IMR-90 (cell line): ENCODE measurements at regions not wholly inside any gene's neighbourhood (a gene's known extent, or its start where the extent isn't known, plus 50 kb on each side); places are given as distances from the start of the nearest gene placed in this dataset.

Source experiments
- BHLHE40 ChIP-seq: fragments of 150-350 bp; IDR thresholded peaks from 2 replicates; pipeline ENCODE4 v1.6.1; 2016; ENCODE audit warnings: mild to moderate bottlenecking, low read depth, low read length
- CEBPB ChIP-seq: IDR thresholded peaks from 2 replicates; pipeline ENCODE4 v1.6.1; 2012; ENCODE audit warnings: low read depth, low read length, improper control_type of control experiment
- CTCF ChIP-seq: conservative IDR thresholded peaks from 2 replicates; pipeline ENCODE4 v1.5.1; 2012; ENCODE audit warnings: mild to moderate bottlenecking, low read depth, low read length, improper control_type of control experiment
- MAZ ChIP-seq: IDR thresholded peaks from 2 replicates; pipeline ENCODE4 v1.6.1; 2012; ENCODE audit warnings: low read depth, mild to moderate bottlenecking, low read length, improper control_type of control experiment, moderate library complexity, borderline replicate concordance
- MXI1 ChIP-seq: IDR thresholded peaks from 2 replicates; pipeline ENCODE4 v1.6.1; 2012; ENCODE audit warnings: low read depth, mild to moderate bottlenecking, low read length, moderate library complexity, borderline replicate concordance
- NFE2L2 ChIP-seq: fragments of 150-350 bp; IDR thresholded peaks from 2 replicates; pipeline ENCODE4 v1.6.1; 2016; ENCODE audit warnings: low read depth, mild to moderate bottlenecking, low read length
- POLR2A ChIP-seq: IDR thresholded peaks from 2 replicates; pipeline ENCODE4 v1.6.1; 2012; ENCODE audit warnings: mild to moderate bottlenecking, low read depth, low read length
- RAD21 ChIP-seq: IDR thresholded peaks from 2 replicates; pipeline ENCODE4 v1.6.1; 2012; ENCODE audit warnings: low read length, improper control_type of control experiment
- RCOR1 ChIP-seq: IDR thresholded peaks from 2 replicates; pipeline ENCODE4 v1.6.1; 2012; ENCODE audit warnings: mild to moderate bottlenecking, low read length, improper control_type of control experiment; ENCODE audit not compliant: insufficient replicate concordance
- RFX5 ChIP-seq: IDR thresholded peaks from 2 replicates; pipeline ENCODE4 v1.8.0; 2012; ENCODE audit warnings: low read depth, mild to moderate bottlenecking, low read length, moderate library complexity
- SMC3 ChIP-seq: fragments of 150-350 bp; IDR thresholded peaks from 2 replicates; pipeline ENCODE4 v1.6.1; 2016; ENCODE audit warnings: low read depth, mild to moderate bottlenecking, antibody characterized with exemption, low read length, moderate library complexity
- TF ChIP-seq, protein P1 (sequence below): fragments of 150-350 bp; IDR thresholded peaks from 2 replicates; pipeline ENCODE4 v1.6.1; 2017; ENCODE audit warnings: mild to moderate bottlenecking, antibody characterized with exemption, low read length, low read depth

DNA sequence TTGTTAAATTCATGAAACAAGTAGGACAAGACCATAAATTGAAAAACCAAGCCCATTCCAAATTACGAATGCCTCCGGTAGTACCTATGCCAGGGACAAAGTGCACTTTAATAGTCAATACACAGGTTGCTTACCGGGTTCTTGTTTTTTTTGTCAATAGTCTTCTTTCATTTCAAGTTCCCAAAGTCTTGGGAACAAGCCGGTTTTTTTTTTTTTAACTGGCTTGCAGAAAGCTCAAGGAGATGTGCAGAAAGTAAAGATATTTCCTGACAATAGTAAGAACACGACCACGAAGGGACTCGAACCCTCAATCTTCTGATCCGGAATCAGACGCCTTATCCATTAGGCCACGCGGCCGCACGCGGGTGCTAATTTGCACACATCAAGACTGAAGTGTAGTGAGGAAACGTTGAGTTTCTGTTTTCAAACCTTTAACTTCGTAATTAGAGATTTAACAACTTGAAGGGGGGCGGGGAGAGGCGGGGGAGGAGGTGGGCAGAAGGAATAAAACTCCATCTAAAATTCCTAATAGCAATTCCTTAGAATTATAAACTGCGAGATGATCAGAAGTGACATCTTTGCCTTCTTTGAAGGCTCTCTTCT lies 181.0 kb downstream of the TRIM27 start:
- TF ChIP-seq CTCF (no peak), CEBPB (no peak), POLR2A (no peak), RFX5 (no peak), SMC3 (no peak), BHLHE40 (peak; percentile 71; the same call in 1 of the 2 replicates), NFE2L2 (no peak), RCOR1 (no peak), MAZ (no peak), RAD21 (no peak), MXI1 (no peak)
- TF ChIP-seq, protein P1, sequence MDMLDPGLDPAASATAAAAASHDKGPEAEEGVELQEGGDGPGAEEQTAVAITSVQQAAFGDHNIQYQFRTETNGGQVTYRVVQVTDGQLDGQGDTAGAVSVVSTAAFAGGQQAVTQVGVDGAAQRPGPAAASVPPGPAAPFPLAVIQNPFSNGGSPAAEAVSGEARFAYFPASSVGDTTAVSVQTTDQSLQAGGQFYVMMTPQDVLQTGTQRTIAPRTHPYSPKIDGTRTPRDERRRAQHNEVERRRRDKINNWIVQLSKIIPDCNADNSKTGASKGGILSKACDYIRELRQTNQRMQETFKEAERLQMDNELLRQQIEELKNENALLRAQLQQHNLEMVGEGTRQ, result no peak
